Endothelial cell (in vitro differentiated cells): ENCODE measurements at regions not wholly inside any gene's neighbourhood (a gene's known extent, or its start where the extent isn't known, plus 50 kb on each side); places are given as distances from the start of the nearest gene placed in this dataset.

ENCODE experiments used
- DNase-seq: peaks from one replicate; pipeline ENCODE4 v3.0.0; 2021; ENCODE audit warnings: low spot score
- H3K27ac Mint-ChIP-seq: one replicate; pipeline ENCODE4 v1.8.0; 2021; ENCODE audit warnings: mixed read lengths, inconsistent platforms; ENCODE audit not compliant: unreplicated experiment
- H3K27me3 Mint-ChIP-seq: one replicate; pipeline ENCODE4 v1.8.0; 2021; ENCODE audit warnings: mild to moderate bottlenecking, moderate library complexity, mixed read lengths, inconsistent platforms; ENCODE audit not compliant: unreplicated experiment
- H3K36me3 Mint-ChIP-seq: one replicate; pipeline ENCODE4 v1.8.0; 2021; ENCODE audit warnings: mild to moderate bottlenecking, low read depth, mixed read lengths, inconsistent platforms; ENCODE audit not compliant: unreplicated experiment
- H3K4me1 Mint-ChIP-seq: one replicate; pipeline ENCODE4 v1.8.0; 2021; ENCODE audit warnings: mild to moderate bottlenecking, mixed read lengths, inconsistent platforms; ENCODE audit not compliant: unreplicated experiment
- H3K4me3 Mint-ChIP-seq: one replicate; pipeline ENCODE4 v1.8.0; 2021; ENCODE audit warnings: mild to moderate bottlenecking, mixed read lengths, inconsistent platforms; ENCODE audit not compliant: unreplicated experiment
- H3K9me3 Mint-ChIP-seq: one replicate; pipeline ENCODE4 v1.8.0; 2021; ENCODE audit warnings: mixed read lengths, inconsistent platforms; ENCODE audit not compliant: unreplicated experiment
- CTCF ChIP-seq: fragments of 200-600 bp; sonication (generic); IDR thresholded peaks from one replicate; pipeline ENCODE4 v1.5.0; 2021; ENCODE audit warnings: antibody characterized with exemption; ENCODE audit not compliant: unreplicated experiment

GRCh38 chr3:157837336-157837735 is 268.9 kb downstream of the SHOX2 start:
- Mint-ChIP-seq H3K9me3 (no peaks in the 10 kb centered on the region), H3K4me3 (no peak overlapping the region)

GRCh38 chr3:157836022-157836421 is 270.2 kb downstream of the SHOX2 start:
- Mint-ChIP-seq H3K27me3 (no peaks in the 10 kb centered on the region), H3K9me3 (no peaks in the 10 kb centered on the region), H3K4me3 (no peak overlapping the region), H3K36me3 (no peaks in the 10 kb centered on the region), H3K4me1 (no peaks in the 10 kb centered on the region), H3K27ac (no peak overlapping the region)
- TF ChIP-seq CTCF: no peak
- DNase-seq: no peak

More at GRCh38 chr3:157837336-157837735, 268.9 kb downstream of the SHOX2 start:
- no peak for TF ChIP-seq CTCF
- Mint-ChIP-seq H3K27ac (no peak overlapping the region), H3K4me1 (no peaks in the 10 kb centered on the region), H3K36me3 (no peaks in the 10 kb centered on the region), H3K27me3 (no peaks in the 10 kb centered on the region)
- DNase-seq: no peak

- TF ChIP-seq CTCF: no peak
- DNase-seq: no peak
- no peaks in the 10 kb centered on the region for H3K9me3 Mint-ChIP-seq
- H3K27me3 Mint-ChIP-seq: no peaks in the 10 kb centered on the region
- H3K27ac Mint-ChIP-seq: no peak overlapping the region
- H3K4me3 Mint-ChIP-seq: no peak overlapping the region
- no peaks in the 10 kb centered on the region for H3K4me1 Mint-ChIP-seq
- H3K36me3 Mint-ChIP-seq: no peaks in the 10 kb centered on the region
Measured at GRCh38 chr3:157832588-157832987, 273.6 kb downstream of the SHOX2 start.

- no peaks in the 10 kb centered on the region for H3K9me3 Mint-ChIP-seq
- DNase-seq: no peak
- H3K4me3 Mint-ChIP-seq: no peak overlapping the region
- H3K27ac Mint-ChIP-seq: no peak overlapping the region
- H3K27me3 Mint-ChIP-seq: no peaks in the 10 kb centered on the region
- no peak for TF ChIP-seq CTCF
- no peaks in the 10 kb centered on the region for H3K4me1 Mint-ChIP-seq
- no peaks in the 10 kb centered on the region for H3K36me3 Mint-ChIP-seq
Measured at GRCh38 chr3:157830556-157831236, 275.5 kb downstream of the SHOX2 start.

GRCh38 chr3:157829786-157830185 is 276.4 kb downstream of the SHOX2 start:
- DNase-seq: no peak
- Mint-ChIP-seq H3K36me3 (no peaks in the 10 kb centered on the region), H3K9me3 (no peaks in the 10 kb centered on the region), H3K4me1 (no peaks in the 10 kb centered on the region), H3K4me3 (no peak overlapping the region), H3K27ac (no peak overlapping the region), H3K27me3 (no peaks in the 10 kb centered on the region)
- TF ChIP-seq CTCF: no peak
